ENCODE measurements at regions not wholly inside any gene's neighbourhood (a gene's known extent, or its start where the extent isn't known, plus 50 kb on each side); places are given as distances from the start of the nearest gene placed in this dataset.
A peak's percentile ranks its signal among the peaks of the same experiment; 100 is the strongest.

GRCh38 chr13:37364007-37364406 is 234.6 kb downstream of the POSTN start:
- DNase-seq = no peak

DNA sequence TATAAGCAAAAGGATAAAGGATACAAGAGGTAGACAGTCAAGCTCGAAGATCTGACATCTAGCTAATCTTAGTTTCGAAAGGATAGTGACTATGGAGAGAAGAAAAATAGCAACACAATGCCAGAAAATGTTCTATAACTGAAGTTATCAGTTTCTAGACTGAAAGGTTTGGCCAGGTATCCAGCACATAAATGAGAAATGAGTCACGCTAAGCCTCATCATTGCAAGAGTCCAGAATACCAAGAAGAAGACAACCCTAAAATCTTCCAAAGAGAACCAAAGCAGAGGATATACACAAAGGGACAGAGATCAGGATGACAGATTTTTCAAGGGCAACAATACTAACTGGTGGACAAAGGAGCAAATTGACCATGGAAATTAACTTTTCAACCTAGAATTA is 237.0 kb downstream of the POSTN start:
- DNase-seq = no peak

DNA sequence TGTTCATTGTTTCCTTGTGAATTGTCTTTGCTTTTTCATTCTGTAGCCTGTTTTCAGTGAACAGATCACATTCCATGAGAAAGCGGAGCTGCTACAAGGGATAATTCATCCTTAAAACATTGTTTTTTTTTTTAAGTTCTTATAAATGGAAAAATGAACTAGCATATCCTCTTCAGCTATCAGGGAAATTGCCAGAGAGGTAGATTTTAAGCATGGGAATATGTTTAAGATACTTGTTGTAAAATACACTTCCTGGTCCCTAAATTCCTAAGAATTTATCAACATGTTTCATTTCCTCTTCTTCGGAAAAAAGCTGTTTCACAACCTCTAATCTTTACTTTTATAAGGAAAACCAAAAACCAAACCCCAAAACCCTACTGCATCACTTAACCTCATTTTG is 238.0 kb downstream of the POSTN start:
- DNase-seq = no peak

DNA sequence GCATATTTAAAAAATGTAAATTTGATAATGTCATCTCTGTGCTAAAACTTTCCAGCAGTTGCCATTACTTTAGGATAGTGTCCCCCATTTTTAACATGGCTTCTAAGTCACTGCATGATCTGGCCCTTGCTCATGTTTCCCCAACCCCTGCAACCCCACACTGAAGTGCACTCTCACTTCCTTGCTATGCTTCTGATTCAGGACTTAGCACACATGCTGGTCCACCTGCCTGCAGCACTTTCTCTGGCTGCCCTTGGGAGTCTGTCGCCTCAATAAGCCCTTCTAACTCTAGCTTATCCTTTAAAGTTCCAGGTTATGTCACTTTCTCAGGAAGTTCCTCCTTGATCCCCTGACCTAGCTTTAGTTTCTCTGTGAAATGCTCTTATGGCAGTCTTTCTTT is 241.0 kb downstream of the POSTN start:
- DNase-seq = no peak

DNA sequence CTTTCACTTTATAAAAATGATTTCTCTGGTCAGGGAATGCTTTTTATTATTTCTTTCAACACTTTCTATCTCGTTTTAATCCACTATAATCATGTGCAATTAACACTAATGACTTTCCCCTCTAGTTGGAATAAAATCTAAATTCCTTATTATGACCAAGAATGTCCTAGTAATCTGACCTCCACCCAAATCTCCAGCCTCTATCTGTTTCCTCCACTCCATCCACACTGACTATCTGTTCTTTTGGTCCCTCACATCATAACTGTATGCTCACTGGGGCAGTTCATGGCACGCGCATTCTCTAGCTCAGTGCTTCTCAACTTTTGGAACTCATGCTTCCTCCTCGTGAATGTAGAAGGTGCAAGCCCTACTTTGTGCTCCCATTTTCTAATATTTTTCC is 244.7 kb downstream of the POSTN start:
- no peak for DNase-seq

DNA sequence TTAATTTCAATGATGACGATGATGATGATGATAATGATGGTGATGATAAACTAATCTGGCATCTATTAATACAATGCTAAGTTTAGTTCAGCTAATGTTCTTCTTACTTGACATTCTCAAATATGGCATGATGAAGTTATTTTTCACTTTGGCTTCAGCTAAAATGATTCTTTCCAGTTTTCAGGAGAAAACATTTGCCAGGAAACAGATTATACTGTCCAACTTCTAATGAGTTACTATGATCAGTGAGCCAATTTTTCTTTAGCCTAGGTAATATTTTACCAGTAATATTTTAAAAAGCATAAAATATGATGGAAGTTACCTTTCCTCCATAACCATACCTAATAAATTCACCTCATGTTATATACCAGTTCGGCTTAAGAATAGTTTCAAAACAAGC is 245.7 kb upstream of the CSNK1A1L start:
- no peak for DNase-seq

- DNase-seq = no peak
These were observed 244.5 kb upstream of the CSNK1A1L start for GRCh38 chr13:37349916-37350315.

DNA sequence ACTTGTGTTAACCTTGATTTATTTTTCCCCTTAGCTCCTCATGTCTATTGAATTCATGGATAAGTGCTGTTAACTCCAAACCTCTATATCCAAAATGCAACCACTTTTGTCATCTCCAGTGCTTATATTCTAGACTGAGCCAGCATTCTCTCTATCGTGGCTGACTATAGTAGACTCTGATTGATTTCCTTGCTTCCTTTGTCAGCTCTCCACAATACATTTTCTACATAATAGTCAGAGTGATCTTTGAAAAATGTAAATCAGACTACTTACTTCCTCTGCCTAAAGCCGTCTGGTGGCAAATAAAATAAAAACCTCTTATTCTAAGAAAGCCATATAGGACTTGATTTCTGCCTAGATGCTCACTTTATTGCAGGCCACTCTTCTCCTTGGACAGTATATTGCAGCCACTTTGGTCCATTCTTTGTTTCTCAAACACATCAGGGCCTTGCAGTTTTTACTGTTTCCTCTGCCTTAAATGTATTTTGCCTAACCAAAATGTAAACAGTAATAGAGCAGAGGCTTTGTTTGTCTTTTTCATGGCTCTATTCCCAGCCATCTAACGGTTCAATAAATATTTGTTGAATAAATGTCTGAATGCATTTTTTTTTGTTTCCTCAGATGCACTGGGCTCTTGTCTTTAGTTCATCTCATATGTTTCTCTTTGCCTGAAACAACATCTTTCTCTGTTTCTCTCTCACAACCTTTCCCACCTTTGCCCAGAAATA is 243.6 kb upstream of the CSNK1A1L start:
- no peak for DNase-seq

DNA sequence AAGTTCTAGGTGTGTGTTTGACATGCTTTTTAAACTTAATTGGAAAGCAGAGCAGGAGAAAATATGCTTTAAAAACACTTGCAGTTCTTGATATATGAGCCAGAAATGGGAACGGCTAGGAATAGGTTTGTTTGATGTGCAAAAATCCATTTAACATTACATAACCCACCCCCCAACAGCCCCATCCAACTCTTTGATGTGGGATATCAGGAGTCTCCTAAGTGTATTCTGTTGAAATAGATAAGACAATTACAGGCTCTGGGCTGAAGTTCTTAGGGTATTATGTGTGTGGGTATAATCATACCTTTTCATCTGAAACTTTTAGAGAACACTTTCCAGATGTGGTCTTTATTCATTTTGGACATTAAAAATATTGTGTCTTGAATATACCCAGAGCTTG is 240.4 kb upstream of the CSNK1A1L start:
- DNase-seq = no peak

DNA sequence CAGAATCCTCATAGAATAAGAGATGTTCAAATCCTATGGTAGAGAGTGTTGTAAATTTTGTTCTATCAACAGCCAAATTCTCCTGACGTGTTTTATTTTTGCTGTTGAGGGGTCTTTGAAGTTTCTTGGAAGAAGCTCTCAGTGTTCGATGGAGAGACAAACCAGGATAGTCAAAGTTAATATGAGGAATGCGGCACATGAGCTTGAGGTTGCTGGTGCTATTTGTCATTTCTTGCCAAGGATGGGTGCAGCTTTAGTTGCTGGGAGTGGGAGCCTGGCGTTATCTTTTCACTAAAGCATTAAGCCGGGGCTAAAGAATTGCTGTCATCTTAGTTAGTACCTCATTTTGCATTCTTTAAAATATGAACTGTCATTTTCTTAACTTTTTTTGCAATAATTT is 239.9 kb upstream of the CSNK1A1L start:
- no peak for DNase-seq

DNA sequence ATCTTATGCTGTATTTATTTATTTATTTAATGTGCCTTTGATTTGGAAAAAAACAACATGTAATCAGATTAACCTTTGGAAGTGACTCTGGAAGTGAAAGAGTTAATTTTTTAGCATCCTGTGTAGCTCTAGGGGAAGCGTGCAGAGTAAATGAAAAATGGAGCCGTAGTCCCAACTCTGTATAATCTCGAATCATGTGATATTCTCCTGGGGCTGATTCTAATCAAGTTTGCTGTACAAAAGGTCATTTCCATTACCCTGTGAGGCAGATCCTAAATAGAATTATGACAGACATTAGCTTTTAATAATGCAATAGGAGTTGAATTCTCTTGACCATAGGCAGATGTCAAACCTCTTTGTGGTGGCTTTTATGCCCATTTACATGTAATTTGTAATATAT is 238.6 kb upstream of the CSNK1A1L start:
- no peak for DNase-seq

GRCh38 chr13:37342205-37342604 is 236.7 kb upstream of the CSNK1A1L start:
- DNase-seq = no peak

GRCh38 chr13:37340901-37341670 is 235.6 kb upstream of the CSNK1A1L start:
- no peak for DNase-seq

GRCh38 chr13:37339386-37339735 is 233.9 kb upstream of the CSNK1A1L start:
- DNase-seq = no peak

DNA sequence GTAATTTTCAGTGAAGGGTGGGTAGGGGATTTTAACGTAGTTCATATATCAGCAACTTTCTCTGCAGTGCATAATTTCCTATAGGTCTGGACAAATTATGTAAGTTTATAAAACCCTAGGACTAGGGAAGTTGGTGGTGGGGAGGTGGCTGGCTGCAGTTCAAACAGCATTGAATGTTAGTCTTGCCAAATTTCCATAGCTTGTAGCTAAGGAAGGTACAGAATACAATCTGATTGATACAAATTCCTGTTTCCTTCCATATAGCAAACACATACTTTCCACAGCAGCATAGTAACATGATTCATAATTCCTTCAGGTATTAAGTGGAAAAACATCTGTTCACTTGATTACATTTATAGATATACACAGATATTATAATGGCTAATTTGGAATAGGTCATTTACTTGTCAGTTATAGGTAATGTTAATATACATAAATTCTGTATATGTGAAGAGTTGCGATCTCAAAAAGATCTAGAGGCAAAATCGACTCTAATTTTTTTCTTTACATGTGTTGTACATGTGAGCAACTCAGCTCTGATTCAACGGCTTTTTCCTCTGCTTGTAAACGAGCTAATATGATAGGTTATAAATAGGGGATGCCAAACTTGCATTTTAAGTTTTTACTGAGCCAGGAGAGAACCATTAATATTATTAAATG is 233.4 kb upstream of the CSNK1A1L start:
- peak in 1 of 2 donors; percentile 20 for DNase-seq

GRCh38 chr13:37326334-37326733 is 220.9 kb upstream of the CSNK1A1L start:
- DNase-seq = peak in 1 of 2 donors; percentile 36

DNA sequence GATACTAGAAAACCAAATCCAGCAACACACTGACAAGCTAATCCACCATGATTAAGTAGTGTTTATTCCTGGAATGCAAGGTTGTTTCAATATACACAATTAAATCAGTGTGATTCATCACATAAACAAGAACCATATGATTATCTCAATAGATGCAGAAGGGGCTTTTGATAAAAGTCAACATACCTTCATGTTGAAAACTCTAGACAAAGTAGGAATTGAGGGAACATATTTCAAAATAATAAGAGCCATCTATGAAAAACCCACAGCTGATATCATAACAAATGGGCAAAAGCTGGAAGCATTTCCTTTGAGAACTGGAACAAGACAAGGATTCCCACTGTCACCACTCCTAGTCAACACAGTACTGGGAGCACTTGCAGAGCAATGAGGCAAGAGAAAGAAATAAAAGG is 213.6 kb upstream of the CSNK1A1L start:
- DNase-seq = no peak

GRCh38 chr13:37316935-37317334 is 211.5 kb upstream of the CSNK1A1L start:
- DNase-seq = no peak

GRCh38 chr13:37313372-37313771 is 207.9 kb upstream of the CSNK1A1L start:
- no peak for DNase-seq

DNA sequence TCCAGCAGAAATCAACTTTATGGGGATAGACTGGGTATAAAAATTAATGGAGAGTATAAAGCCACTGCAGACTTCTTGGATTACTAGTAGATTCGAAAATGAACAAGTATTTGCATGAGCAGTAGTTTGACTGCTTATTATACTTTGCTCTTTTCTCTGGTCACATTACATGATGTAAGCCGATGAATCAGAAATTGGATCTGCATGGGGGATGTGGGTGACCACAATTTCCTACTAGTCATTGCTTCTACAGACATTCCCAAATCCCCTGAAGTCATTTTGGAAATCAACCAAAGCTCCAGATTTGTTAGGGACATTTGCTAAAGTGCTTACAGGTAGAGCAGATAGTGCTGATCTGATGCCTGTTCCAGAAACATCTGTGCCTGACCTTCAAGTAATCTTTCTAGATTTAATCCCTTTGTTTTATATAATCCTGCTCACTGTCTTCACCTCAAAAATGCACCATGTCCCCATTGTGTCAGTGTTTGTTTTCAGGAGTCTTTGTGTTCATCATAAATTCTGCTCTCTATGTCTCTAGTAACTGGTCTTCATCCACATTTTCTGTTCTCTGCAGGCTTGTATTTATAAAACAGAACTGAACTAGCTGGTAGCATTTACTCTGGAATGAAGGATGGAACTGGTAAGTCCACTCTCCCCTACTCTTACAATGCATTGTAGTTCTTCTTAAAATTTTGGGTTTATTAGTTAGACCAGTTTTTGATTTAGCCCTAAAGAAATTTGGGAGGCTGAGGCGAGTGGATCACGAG is 201.5 kb upstream of the CSNK1A1L start:
- no peak for DNase-seq

DNA sequence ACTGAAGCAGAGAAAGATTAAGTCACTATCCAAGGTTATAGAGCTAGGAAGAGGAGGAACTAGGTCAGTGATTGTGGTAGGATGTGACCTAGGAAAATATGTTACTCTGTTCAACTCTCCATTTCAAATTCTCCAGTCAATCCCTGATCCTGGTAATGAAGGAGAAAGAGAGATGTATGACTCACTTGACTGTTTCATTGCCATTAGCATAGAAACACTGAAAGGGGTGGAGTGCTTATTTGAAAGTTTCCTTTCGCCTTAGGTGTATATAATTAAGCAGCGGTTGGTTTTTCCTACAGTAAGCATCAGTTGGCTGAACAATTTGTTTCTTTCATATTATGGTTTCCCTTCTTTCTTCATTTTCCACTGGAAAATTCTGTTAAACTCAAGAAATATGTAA is 198.1 kb upstream of the CSNK1A1L start:
- no peak for DNase-seq

DNA sequence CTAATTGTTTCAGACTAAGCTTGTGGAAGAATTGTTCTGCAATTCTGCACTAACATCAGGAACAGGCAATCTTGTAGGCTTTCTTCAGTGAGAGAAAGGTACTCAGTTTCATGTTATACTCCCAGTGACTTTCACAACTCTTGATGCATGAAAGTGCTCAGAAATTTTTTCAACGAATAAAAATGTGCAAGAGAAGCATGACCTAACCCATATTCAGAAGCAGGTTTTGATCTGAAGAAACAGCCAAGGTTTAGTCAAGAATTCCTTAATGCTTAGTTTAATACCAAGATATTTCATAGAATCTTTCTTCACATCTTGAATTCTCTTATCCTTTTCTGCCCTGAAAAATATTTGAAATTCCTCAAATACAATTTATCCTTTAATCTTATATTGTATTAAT is 197.2 kb upstream of the CSNK1A1L start:
- no peak for DNase-seq
